Stimulated activated CD4-positive, alpha-beta T cell treated with anti-CD3 and anti-CD28 coated beads, Interleukin-1b, Interleukin-23, amount 100 ng/mL, for 4 hours (primary cell): ENCODE measurements at regions not wholly inside any gene's neighbourhood (a gene's known extent, or its start where the extent isn't known, plus 50 kb on each side); places are given as distances from the start of the nearest gene placed in this dataset.

Experiments used
- DNase-seq, 2 donors: peaks; one replicate each; pipeline ENCODE4 v3.0.0-alpha.2; 2020; ENCODE audit warnings: low read depth in 2 of 2

- DNase-seq: no peak
Measured at GRCh38 chr2:42920446-42921146, 128.2 kb upstream of the HAAO start.

- DNase-seq: no peak
Measured at GRCh38 chr2:42918671-42919318, 126.4 kb upstream of the HAAO start.

- no peak for DNase-seq
Measured at GRCh38 chr2:42918041-42918440, 125.7 kb upstream of the HAAO start.

DNA sequence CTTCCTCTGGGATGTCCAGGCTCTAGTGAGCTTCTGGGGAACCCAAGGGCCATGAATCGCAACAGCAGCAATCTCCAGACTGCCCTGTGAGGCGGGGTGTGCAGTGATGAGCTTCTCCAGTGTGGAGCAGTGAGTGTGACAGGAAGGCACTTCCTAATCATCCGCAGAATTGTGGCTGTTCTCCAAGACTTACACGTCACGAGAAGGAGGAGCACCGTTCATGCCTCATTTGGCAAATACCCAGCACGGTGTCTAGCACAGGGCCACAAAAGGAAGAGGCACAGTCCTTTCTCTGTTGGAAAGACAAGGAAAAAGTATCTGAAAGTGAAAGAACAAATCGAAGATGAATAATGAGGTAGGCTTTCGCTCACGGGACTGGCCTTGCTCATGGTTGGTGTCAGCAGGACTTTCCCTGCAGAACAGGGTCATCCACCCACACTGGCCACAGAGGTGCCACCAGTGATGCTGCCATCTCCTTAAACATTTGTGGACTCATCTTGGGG, 125.1 kb upstream of the HAAO start:
- no peak for DNase-seq

- no peak for DNase-seq
Measured at GRCh38 chr2:42916324-42916723, 123.9 kb upstream of the HAAO start.

- DNase-seq: no peak
Measured at GRCh38 chr2:42914860-42915259, 122.5 kb upstream of the HAAO start.

DNA sequence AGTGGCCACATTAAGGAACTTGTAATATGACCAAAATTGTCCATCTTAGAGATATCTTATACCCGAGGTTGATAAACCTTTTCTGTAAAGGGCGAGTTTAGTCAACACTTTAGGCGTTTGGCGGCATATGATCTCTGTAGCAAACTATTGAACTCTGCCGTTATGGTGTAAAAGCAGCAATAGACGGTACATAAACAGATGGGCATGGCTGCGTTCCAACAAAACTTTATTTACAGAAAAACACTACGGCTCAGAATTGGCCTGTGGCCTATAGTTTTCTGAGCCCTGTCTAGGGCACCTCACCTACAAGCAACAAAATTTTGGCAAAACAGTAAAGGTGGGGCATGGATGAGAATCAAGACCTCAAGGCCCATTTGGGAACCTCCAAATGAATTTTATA, 121.9 kb upstream of the HAAO start:
- DNase-seq: no peak

DNA sequence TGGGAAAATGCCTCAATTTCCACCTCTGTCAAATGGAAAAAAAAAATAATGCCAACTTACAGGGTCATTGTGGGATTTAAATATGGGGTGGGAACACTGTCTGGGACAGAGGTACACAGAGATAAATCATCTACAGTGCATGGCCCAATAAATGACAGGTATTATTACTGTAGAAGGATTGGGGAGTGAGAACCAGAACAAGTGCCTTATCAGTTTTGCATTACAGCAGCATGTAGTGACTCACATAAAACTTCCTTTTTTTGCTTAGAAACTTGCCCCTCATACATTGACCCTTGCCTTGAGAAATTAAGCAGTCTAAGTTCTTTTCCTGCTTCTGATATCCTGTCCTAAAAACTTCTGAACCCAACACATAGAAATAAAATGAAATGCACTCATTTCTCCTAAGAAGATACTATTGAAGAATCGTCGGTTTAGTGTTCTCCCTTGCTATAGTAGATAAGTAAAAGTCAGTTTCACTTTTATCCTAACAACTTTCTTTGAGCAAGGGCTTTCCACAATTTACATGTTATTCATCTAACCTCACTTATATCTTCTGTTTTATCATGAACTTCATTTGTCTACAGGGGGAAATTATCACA, 121.0 kb upstream of the HAAO start:
- no peak for DNase-seq

DNA sequence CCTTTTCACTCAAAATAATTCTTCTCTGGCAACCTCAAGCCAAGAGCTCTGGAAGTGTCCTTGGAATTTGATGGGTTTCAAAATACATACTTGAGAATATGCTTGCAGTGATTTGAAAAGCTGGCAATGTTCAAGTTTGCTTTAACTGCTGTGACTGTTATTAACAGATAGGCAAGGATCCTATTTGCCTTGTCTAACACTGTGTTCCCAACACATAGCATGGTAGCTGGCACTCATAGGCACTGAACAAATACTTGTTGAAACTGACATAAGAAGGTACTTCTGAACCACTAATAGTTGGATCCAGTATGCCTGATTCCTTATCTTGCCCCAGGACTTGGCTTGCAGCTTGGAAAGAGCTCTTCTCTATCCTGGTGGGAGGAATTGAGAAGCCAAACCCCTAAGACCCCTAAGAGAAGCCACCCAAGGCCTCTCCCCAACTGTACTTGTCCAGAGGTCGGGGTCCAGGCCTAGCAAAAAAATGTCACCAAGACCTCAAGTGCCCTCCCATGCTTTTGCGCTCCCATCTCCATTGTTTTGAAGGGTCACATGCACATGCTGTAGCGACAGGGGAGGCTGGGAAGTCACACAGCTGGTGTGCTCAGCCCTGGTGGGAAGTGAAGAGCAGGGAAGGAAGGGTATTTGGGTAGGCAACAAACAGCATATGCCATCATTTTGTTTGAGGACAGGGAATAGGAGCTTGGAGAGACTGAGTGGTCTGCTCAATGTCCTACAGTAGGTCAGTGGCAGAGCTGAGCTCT, 118.4 kb upstream of the HAAO start:
- DNase-seq: no peak

DNA sequence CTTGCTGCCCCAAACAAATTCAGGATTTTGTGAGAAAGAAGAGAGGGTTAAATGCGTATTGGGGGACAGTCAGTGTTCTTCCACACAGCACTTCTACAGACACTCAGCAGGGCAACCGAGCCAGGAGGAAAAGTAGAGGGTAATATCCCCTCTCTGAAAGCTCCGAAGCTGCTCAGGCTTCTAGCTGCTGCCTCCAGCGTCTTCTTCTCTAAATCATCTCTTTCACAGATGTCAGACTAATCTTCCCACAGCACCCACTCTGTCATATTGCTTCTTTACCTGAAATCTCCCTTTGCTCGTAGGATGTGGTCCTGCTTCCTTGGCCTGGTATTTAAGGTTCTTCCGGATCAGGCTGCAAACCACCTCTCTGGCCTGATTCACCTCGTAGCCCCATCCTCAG, 117.6 kb upstream of the HAAO start:
- no peak for DNase-seq

DNA sequence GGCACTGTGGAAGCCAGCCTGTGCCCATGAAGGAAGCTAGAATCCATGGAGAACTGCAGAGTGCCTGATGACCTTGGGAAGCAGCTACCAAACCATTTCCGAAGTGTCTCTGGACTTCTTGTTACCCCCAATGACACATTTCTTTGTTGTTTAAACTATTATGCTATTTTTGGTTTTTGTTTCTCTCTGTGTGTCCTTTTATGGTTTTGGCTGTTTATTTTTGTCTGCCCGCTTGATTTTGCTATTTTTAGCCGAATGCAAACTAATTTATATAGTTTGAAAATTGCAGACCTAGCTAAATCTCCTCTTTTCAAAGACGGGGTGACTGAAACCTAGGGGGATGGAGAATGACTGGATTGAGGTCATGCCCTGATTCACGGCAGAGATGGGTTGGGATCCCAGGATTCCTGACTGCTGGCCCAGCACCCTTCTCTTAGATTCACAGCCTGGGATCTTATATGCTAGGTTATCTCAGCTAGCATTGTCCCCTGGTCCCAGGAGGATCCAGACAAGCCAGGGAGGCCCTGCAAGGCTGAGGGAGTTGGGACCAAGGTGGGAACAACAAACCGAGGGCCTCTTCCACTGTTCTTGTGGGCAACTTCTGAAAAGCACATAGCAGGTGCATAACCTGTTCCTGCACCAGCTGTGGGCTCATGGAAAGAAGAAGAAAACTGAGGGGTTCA, 116.3 kb upstream of the HAAO start:
- DNase-seq: no peak

DNA sequence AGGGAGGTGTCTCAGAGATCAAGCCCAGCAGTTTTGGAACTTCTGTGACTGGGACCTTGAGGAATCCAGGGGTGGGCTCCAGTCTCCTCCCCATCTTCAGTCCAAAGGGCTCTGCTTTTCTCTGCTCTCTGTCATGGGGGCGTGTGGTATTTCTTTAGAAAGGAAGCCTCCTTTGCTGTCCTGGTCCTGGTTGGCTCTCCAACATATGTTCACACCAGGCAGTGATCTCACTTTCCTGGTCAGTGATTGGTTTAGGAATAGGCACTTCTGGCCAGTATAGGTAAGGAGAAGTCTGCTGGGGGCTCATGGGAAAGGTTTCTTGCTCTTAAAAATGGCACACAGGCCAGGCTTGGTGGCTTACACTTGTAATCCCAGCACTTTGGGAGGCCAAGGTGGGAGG, 115.5 kb upstream of the HAAO start:
- no peak for DNase-seq

GRCh38 chr2:42906557-42907411, 114.4 kb upstream of the HAAO start:
- no peak for DNase-seq

GRCh38 chr2:42906111-42906556, 113.8 kb upstream of the HAAO start:
- DNase-seq: no peak

- no peak for DNase-seq
Measured at GRCh38 chr2:42905341-42906110, 113.1 kb upstream of the HAAO start.

GRCh38 chr2:42904576-42904876, 112.1 kb upstream of the HAAO start:
- DNase-seq: no peak

DNA sequence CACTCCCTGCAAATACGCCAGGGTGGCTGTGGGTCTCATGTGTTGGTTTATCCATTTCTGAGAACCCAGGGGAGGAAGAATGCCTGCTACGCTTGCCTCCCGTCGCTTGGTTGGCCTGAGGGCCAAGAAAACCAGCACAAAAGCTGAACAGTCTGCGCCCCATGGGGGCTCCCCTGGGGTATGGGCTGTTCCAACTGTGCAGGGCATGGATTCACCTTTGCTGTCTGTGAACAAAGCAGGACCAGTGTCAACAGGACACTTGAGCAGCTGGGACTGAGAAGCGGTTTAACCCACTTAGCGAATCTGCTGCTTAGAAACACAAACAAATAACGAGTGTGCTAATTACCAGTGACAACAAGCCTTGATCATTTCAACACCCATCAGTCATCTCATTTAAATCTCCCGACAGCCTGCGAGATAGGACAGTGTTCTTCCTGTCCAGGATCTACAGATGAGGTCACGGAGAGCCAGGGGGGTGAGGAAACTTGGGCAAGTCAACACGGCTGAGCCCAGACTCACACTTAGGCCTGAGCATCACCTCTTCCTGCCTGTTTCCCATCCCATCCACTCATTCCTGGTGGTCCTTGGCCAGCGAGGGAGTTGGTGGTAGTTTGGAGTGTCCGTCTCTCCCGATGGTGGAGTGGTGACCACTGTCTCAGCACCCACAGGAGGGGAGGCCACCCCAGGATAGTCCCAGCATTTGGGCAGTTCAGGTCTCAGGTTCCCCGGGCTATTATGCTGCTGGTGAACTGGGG, 111.6 kb upstream of the HAAO start:
- no peak for DNase-seq

GRCh38 chr2:42902939-42903709, 110.7 kb upstream of the HAAO start:
- DNase-seq: no peak
